ENCODE measurements at regions not wholly inside any gene's neighbourhood (a gene's known extent, or its start where the extent isn't known, plus 50 kb on each side); places are given as distances from the start of the nearest gene placed in this dataset.

GRCh38 chr11:134905517-134905916, 493.5 kb upstream of the B3GAT1 start:
- TF ChIP-seq CTCF (IDR thresholded peaks at IDR 0.05; ENCODE audit: poor library complexity, severe bottlenecking): no peak
- Histone ChIP-seq H3K4me1 (ENCODE audit: insufficient read depth, poor library complexity, severe bottlenecking) (no peaks in the 10 kb centered on the region), H3K27ac (ENCODE audit: poor library complexity, severe bottlenecking) (no peak overlapping the region), H3K4me3 (ENCODE audit: severe bottlenecking) (no peak overlapping the region), H3K36me3 (ENCODE audit: low read depth) (no peaks in the 10 kb centered on the region), H3K27me3 (ENCODE audit: insufficient read depth, poor library complexity, severe bottlenecking) (peaks cover 30% of the 10 kb centered on the region), H3K9me3 (ENCODE audit: severe bottlenecking) (no peaks in the 10 kb centered on the region)
- no peak for DNase-seq (ENCODE audit: low spot score)
- ATAC-seq (ENCODE audit: low read depth): no peak

- DNase-seq (ENCODE audit: low spot score) (no peak), ATAC-seq (ENCODE audit: low read depth) (no peak)
- no peaks in the 10 kb centered on the region for H3K4me1 ChIP-seq (ENCODE audit: insufficient read depth, poor library complexity, severe bottlenecking)
- TF ChIP-seq CTCF (IDR thresholded peaks at IDR 0.05; ENCODE audit: poor library complexity, severe bottlenecking): no peak
- peaks cover 30% of the 10 kb centered on the region for H3K27me3 ChIP-seq (ENCODE audit: insufficient read depth, poor library complexity, severe bottlenecking)
- H3K36me3 ChIP-seq (ENCODE audit: low read depth): no peaks in the 10 kb centered on the region
- H3K27ac ChIP-seq (ENCODE audit: poor library complexity, severe bottlenecking): no peak overlapping the region
- no peaks in the 10 kb centered on the region for H3K9me3 ChIP-seq (ENCODE audit: severe bottlenecking)
- H3K4me3 ChIP-seq (ENCODE audit: severe bottlenecking): no peak overlapping the region
Measured at GRCh38 chr11:134904103-134904790, 492.2 kb upstream of the B3GAT1 start.

GRCh38 chr11:134901955-134902918, 490.2 kb upstream of the B3GAT1 start:
- no peak overlapping the region for H3K27ac ChIP-seq (ENCODE audit: poor library complexity, severe bottlenecking)
- TF ChIP-seq CTCF (IDR thresholded peaks at IDR 0.05; ENCODE audit: poor library complexity, severe bottlenecking): no peak
- ATAC-seq (ENCODE audit: low read depth): no peak
- H3K4me3 ChIP-seq (ENCODE audit: severe bottlenecking): no peak overlapping the region
- H3K9me3 ChIP-seq (ENCODE audit: severe bottlenecking): no peaks in the 10 kb centered on the region
- H3K4me1 ChIP-seq (ENCODE audit: insufficient read depth, poor library complexity, severe bottlenecking): no peaks in the 10 kb centered on the region
- no peak for DNase-seq (ENCODE audit: low spot score)
- no peaks in the 10 kb centered on the region for H3K36me3 ChIP-seq (ENCODE audit: low read depth)
- peaks cover 47% of the 10 kb centered on the region for H3K27me3 ChIP-seq (ENCODE audit: insufficient read depth, poor library complexity, severe bottlenecking)

- DNase-seq (ENCODE audit: low spot score) (no peak), ATAC-seq (ENCODE audit: low read depth) (no peak; the same call in 2 of the 3 replicates)
- Histone ChIP-seq H3K36me3 (ENCODE audit: low read depth) (no peaks in the 10 kb centered on the region), H3K27me3 (ENCODE audit: insufficient read depth, poor library complexity, severe bottlenecking) (peaks cover 46% of the 10 kb centered on the region), H3K4me3 (ENCODE audit: severe bottlenecking) (no peak overlapping the region), H3K27ac (ENCODE audit: poor library complexity, severe bottlenecking) (no peak overlapping the region), H3K9me3 (ENCODE audit: severe bottlenecking) (no peaks in the 10 kb centered on the region), H3K4me1 (ENCODE audit: insufficient read depth, poor library complexity, severe bottlenecking) (no peaks in the 10 kb centered on the region)
- TF ChIP-seq CTCF (IDR thresholded peaks at IDR 0.05; ENCODE audit: poor library complexity, severe bottlenecking): no peak
Measured at GRCh38 chr11:134901542-134901941, 489.5 kb upstream of the B3GAT1 start.
